PC-9 (cell line): ENCODE measurements at regions not wholly inside any gene's neighbourhood (a gene's known extent, or its start where the extent isn't known, plus 50 kb on each side); places are given as distances from the start of the nearest gene placed in this dataset.

Experiments used
- EZH2 ChIP-seq: fragments of 200-600 bp; sonication (generic); IDR thresholded peaks from 2 replicates; pipeline ENCODE4 v1.8.0; 2017; ENCODE audit warnings: antibody characterized with exemption, low read depth
- TF ChIP-seq, protein P1 (sequence below): fragments of 200-600 bp; sonication (generic); conservative IDR thresholded peaks from 2 replicates; pipeline ENCODE4 v1.6.1; 2017; ENCODE audit warnings: mixed run types, antibody characterized with exemption, mild to moderate bottlenecking, moderate library complexity

DNA sequence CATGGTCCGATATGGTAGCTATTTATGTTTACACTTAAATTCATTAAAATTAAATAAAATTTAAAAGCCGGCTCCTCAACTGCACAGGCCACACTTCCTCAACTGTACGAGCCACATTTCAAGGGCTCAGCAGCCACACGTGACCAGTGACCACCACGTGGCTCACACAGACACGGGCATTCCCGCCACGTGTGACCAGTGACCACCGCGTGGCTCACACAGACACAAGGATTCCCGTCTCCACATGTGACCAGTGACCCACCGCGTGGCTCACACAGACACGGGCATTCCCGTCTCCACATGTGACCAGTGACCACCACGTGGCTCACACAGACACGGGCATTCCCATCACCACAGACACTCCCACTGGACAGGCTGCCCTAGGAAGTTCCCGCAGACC is 91.3 kb downstream of the PDGFA start:
- TF ChIP-seq, protein P1, sequence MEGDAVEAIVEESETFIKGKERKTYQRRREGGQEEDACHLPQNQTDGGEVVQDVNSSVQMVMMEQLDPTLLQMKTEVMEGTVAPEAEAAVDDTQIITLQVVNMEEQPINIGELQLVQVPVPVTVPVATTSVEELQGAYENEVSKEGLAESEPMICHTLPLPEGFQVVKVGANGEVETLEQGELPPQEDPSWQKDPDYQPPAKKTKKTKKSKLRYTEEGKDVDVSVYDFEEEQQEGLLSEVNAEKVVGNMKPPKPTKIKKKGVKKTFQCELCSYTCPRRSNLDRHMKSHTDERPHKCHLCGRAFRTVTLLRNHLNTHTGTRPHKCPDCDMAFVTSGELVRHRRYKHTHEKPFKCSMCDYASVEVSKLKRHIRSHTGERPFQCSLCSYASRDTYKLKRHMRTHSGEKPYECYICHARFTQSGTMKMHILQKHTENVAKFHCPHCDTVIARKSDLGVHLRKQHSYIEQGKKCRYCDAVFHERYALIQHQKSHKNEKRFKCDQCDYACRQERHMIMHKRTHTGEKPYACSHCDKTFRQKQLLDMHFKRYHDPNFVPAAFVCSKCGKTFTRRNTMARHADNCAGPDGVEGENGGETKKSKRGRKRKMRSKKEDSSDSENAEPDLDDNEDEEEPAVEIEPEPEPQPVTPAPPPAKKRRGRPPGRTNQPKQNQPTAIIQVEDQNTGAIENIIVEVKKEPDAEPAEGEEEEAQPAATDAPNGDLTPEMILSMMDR, result no peak
- no peak for TF ChIP-seq EZH2
